CD1c-positive myeloid dendritic cell (primary cell): ENCODE measurements at regions not wholly inside any gene's neighbourhood (a gene's known extent, or its start where the extent isn't known, plus 50 kb on each side); places are given as distances from the start of the nearest gene placed in this dataset.
"Not testable (repeated sequence)": the region's sequence is repeated elsewhere in the genome, so short reads cannot be mapped to it uniquely, and the experiment has no call there.

Source experiments
- DNase-seq: peaks from one replicate; pipeline ENCODE4 v3.0.0-alpha.2; 2016; ENCODE audit errors: extremely low spot score

DNA sequence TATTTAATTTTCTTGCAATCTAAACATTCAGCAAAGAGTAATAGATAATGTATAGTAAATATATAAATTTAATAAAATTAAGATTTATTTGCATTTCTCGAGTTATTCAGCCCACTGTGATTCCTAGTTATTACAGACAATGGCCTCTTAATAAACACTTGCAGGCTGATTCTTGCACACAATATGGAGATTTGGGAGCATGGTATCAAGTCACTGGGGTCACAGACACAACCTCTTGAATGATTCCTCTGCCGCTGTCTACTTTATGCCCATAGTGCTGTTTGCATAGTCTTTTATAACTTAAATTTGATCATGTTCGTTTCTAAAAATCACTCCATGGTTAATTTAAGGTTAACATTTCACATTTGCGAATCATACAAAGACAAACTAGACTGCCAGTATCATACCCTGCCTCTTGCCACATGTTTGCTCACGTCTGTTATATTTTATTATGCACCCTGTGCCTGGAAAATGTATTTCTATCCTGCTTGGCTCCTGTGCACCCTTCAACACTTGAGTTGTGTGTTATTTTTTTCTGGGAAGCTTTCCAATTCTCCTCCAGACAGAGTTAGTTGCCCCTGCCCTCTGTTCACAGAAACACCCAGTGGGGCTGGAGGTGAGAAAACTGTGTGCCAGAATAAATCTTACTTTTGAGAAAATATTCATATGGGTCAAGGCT is 206.3 kb upstream of the ROBO1 start:
- no peak for DNase-seq

- no peak for DNase-seq
Observed at GRCh38 chr3:79973482-79973881, 205.7 kb upstream of the ROBO1 start.

- DNase-seq = no peak
Observed at GRCh38 chr3:79968418-79968817, 200.6 kb upstream of the ROBO1 start.

DNA sequence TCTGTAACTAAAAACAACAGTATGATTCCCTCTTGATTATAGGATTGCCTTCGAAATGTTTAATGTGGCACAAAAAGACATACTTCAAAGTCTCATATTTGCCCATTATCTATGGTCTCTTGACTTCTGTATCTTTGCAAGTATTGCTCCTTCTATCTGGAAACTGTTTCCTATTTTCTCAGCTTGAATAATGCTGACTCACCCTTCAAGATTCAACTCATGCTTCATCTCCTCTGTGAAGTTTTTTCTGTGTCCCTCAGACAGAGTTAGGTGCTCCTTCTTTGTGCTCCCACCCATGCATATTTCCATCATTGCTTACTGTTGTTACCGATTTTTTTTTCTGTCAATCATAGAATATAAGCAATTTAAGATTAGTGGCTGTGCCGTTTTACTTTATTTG is 192.8 kb upstream of the ROBO1 start:
- no peak for DNase-seq

DNA sequence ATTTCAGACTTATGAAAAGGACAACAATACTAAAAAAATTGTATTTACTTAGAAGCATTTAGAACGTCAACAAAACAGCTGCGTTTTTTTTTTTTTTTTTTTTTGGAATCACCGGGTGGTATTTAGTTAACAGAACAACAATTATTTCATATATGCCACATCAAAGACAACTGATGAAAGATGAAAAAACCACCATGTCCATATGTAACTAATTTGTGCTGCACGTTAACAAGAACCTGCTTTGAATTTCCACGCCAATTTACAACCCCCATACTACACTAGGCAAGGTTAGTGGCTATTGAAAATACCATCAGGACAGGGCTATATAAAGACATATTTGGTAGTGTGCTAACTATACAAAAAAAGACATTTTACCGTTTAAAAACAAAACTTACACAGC is 189.3 kb upstream of the ROBO1 start:
- DNase-seq = no peak

DNA sequence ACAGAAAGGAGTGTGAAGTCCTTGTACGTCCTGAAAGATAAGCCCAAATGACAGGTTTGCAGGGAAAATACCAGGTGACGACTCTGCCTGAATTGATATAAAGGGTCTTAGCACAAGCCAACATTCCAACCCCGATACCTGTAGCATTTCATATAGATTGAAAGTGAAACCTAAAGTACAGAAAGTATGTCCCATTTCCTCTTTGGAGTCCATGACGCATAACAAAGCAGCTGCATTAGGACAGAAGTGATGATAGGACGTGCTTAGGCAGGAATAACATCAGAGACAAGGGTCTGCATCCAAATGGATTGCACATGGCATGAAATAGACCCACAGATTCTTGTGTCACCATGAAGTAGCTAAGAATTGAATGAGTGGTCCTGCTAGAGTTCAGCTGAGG is 187.0 kb upstream of the ROBO1 start:
- no peak for DNase-seq

GRCh38 chr3:79953591-79954101 is 185.8 kb upstream of the ROBO1 start:
- DNase-seq = no peak

GRCh38 chr3:79951426-79951825 is 183.6 kb upstream of the ROBO1 start:
- DNase-seq = not testable (repeated sequence)

GRCh38 chr3:79947957-79948356 is 180.2 kb upstream of the ROBO1 start:
- no peak for DNase-seq

DNA sequence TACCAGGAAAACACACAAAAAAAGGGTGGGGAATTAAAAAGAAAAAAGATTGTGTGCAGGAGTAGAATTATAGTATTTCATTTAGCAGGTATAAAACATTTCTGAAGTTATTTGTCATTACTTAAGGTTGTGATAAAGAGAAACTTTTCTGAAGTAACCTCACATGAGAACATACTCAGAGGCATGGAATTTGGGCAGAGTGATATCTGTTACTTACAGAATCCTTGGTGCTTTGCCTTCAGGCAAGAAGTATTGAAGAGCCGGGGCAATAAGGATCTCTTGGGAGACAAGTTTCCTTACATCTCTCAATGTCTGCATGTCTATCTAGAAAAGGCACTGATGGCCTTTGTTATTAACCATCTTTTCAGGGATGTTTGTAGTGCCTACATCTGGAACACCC is 179.7 kb upstream of the ROBO1 start:
- no peak for DNase-seq

- no peak for DNase-seq
Observed at GRCh38 chr3:79937567-79937966, 169.8 kb upstream of the ROBO1 start.

DNA sequence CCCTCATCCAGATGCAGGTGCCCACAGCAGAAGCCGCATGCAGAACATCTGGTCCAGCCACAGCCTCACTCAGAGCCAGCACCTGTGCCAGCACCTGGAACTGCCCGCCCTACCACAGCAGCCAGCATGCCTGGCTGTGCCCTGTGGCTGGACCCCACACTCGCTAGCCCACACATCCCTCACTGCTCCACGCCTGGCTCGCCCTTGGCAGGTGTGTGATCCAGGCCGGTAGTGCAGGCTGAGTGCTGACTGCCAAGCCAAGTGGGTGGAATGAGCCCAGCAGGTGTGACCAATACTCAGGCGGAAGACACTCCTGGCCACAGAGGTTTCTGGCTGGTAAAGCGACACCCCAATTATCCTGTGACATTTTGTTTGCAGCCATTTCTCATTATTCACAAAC is 162.4 kb upstream of the ROBO1 start:
- no peak for DNase-seq

- no peak for DNase-seq
Observed at GRCh38 chr3:79928687-79929408, 161.1 kb upstream of the ROBO1 start.

GRCh38 chr3:79926522-79926921 is 158.7 kb upstream of the ROBO1 start:
- no peak for DNase-seq

- no peak for DNase-seq
Observed at GRCh38 chr3:79922633-79923032, 154.8 kb upstream of the ROBO1 start.

DNA sequence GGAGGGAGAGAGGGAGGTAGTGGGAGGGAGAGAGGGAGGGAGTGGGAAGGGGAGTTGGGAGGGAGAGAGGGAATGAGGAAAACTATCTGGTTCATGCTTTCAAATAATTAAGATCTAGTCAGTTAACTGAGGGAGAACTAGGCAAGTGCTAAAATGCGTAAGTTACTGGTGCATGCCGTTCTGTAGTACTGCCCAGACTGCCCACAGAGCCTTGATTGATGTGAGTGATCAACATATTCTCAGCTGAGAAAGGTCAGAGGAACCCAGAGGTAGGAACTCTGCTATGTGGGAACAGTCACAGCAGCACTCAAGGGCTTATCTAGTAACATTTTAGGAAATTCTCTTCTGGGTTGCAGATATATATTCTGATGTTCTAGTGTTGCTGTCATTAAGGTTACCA is 149.8 kb upstream of the ROBO1 start:
- no peak for DNase-seq

- DNase-seq = no peak
Observed at GRCh38 chr3:79910337-79910736, 142.5 kb upstream of the ROBO1 start.

- DNase-seq = no peak
Observed at GRCh38 chr3:79906106-79906505, 138.3 kb upstream of the ROBO1 start.

DNA sequence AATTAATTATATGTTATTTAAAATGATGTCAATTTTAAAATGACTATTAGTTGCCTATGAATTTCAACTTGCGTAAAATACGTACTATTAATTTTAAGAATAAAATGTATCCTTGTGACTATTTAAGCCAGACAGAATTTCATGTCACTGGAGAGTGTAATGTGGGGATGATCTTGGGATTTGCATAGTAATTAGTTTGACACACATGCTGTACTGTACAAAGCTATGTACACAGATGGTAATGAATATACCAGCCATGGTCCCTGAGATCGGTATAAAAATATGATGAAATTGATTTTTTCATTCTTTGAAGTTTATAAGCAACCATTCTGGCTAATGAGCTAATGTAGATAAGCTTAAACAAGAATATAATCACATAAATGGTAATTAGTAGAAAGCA is 134.4 kb upstream of the ROBO1 start:
- no peak for DNase-seq

DNA sequence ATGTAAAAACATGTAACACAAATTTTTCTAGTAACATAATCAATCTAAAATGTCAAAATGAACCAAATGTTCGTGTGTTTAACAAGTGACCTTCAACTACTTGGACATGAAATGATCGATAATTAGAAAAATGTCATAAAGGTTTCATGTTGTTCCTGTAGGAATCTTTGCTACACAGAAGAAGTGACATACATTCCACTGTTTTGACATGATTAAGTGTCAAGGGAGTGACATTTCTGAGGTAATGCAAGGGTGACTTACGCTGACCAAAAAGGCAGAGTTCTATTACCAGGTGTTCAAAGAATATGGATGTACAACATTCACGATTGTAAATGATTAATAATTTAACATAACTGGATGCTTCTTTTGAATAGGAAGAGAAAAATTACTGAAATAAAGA is 131.1 kb upstream of the ROBO1 start:
- no peak for DNase-seq

- DNase-seq = no peak
Observed at GRCh38 chr3:79896086-79896485, 128.3 kb upstream of the ROBO1 start.

DNA sequence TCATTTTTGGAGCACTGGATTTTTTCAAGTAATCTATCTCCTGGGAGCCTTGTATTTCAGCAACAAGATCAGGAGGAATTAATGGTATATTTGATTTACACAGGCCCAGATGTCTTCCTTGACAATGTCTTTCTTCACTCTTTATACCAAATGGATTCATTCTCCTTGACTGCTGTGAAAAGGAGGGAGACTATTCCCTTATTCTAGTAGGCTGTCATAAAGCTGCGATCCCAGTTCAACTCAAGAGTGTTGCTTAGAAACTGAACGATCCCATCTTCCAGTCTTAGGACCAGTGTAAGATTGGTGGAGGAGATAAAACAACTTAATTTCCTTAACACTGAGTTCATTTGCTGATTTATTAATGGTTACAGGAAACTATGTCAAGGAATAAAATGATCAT is 119.4 kb upstream of the ROBO1 start:
- DNase-seq = no peak

DNA sequence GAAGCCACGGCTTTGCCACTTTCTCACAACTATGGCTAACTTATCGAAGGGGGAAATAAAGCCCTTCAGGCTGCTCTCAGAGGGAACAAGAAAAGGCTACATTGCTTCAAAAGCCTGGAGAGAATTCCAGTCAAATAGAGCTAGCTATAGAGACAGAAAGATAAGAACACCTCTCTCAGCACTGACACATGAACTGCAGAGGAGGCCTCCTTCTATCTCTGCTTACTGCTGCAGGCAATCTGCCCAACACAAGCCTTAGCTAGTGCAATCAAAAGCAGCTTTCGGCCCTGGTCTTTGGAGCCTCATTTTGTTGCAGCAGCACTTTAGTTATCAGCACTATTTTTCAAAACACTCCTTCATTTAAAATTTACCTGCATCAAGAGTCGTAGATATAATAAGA is 118.4 kb upstream of the ROBO1 start:
- no peak for DNase-seq

- no peak for DNase-seq
Observed at GRCh38 chr3:79885407-79885806, 117.6 kb upstream of the ROBO1 start.
